ENCODE measurements at regions not wholly inside any gene's neighbourhood (a gene's known extent, or its start where the extent isn't known, plus 50 kb on each side); places are given as distances from the start of the nearest gene placed in this dataset.
"Not testable (repeated sequence)": the region's sequence is repeated elsewhere in the genome, so short reads cannot be mapped to it uniquely, and the experiment has no call there.

DNA sequence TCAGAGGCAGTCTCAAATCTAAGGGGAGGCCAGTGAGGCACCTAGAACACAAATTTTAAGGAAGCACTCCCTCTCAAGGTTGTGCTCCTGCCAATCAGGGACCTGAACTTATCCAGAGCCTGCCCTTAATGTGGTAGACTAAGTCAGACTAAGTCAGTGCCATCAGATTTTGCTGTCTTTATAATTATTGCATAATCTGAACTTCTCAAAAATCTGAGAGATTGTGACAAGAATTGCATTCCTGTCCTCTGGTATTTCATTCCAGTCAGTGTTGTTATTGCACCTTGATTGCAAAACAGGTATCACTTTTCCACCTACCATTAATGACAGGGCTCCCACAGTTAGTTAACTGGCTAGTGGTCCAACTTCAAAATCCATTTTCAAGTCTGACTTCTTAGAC is 197.1 kb upstream of the HCN1 start:
- Histone ChIP-seq H3K4me3 (ENCODE audit: insufficient read depth, low read depth, low read length) (no peak overlapping the region), H3K36me3 (replicated peaks; ENCODE audit: control insufficient read depth, insufficient read depth, low read length) (no peaks in the 10 kb centered on the region), H3K27me3 (ENCODE audit: control insufficient read depth, insufficient read depth, low read length) (no peaks in the 10 kb centered on the region)
- no peak for DNase-seq

DNA sequence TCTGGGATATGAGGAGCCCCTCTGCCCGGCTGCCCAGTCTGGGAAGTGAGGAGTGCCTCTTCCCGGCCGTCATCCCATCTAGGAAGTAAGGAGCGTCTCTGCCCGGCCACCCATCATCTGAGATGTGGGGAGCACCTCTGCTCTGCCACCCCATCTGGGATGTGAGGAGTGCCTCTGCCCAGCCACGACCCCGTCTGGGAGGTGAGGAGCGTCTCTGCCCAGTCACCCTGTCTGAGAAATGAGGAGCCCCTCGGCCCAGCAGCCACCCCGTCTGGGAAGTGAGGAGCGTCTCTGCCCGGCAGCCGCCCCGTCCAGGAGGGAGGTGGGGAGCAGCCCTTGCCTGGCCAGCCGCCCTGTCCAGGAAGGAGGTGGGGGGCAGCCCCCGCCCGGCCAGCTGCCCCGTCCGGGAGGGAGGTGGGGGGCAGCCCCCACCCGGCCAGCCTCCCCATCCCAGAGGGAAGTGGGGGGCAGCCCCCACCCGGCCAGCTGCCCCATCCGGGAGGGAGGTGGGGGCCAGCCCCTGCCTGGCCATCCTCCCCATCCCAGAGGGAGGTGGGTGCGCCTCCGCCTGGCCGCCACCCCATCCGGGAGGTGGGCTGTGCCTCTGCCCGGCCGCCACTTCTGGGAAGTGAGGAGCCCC is 194.4 kb upstream of the HCN1 start:
- not testable (repeated sequence) for H3K36me3 ChIP-seq (replicated peaks; ENCODE audit: control insufficient read depth, insufficient read depth, low read length); H3K27me3 ChIP-seq (ENCODE audit: control insufficient read depth, insufficient read depth, low read length); H3K4me3 ChIP-seq (ENCODE audit: insufficient read depth, low read depth, low read length); DNase-seq

GRCh38 chr5:45862763-45863162 is 166.6 kb upstream of the HCN1 start:
- Histone ChIP-seq H3K27me3 (ENCODE audit: control insufficient read depth, insufficient read depth, low read length) (no peaks in the 10 kb centered on the region), H3K36me3 (replicated peaks; ENCODE audit: control insufficient read depth, insufficient read depth, low read length) (no peaks in the 10 kb centered on the region), H3K4me3 (ENCODE audit: insufficient read depth, low read depth, low read length) (no peak overlapping the region)
- DNase-seq: no peak

DNA sequence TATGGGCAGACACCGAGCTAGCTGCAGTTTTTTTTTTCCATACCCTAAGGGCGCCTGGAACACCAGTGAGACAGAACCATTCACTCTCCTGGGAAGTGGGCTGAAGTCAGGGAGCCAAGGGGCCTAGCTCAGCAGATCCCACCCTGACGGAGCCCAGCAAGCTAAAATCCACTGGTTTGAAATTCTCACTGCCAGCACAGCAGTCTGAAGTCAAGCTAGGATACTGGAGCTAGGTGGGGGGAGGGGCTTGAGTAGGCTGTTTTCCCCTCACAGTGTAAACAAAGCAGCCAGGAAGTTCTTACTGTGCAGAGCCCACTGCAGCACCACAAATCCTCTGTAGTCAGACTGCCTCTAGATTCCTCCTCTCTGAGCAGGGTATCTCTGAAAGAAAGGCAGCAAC is 151.7 kb upstream of the HCN1 start:
- Histone ChIP-seq H3K27me3 (ENCODE audit: control insufficient read depth, insufficient read depth, low read length) (no peaks in the 10 kb centered on the region), H3K36me3 (replicated peaks; ENCODE audit: control insufficient read depth, insufficient read depth, low read length) (no peaks in the 10 kb centered on the region), H3K4me3 (ENCODE audit: insufficient read depth, low read depth, low read length) (no peak overlapping the region)
- peak; percentile 6 for DNase-seq

- H3K4me3 ChIP-seq (ENCODE audit: insufficient read depth, low read depth, low read length): no peak overlapping the region
- H3K27me3 ChIP-seq (ENCODE audit: control insufficient read depth, insufficient read depth, low read length): no peaks in the 10 kb centered on the region
- H3K36me3 ChIP-seq (replicated peaks; ENCODE audit: control insufficient read depth, insufficient read depth, low read length): no peaks in the 10 kb centered on the region
- no peak for DNase-seq
Measured at GRCh38 chr5:45826055-45826454, 129.9 kb upstream of the HCN1 start.

GRCh38 chr5:45800331-45800730 is 104.2 kb upstream of the HCN1 start:
- no peak overlapping the region for H3K4me3 ChIP-seq (ENCODE audit: insufficient read depth, low read depth, low read length)
- no peaks in the 10 kb centered on the region for H3K36me3 ChIP-seq (replicated peaks; ENCODE audit: control insufficient read depth, insufficient read depth, low read length)
- DNase-seq: no peak
- H3K27me3 ChIP-seq (ENCODE audit: control insufficient read depth, insufficient read depth, low read length): no peaks in the 10 kb centered on the region

- no peaks in the 10 kb centered on the region for H3K36me3 ChIP-seq (replicated peaks; ENCODE audit: control insufficient read depth, insufficient read depth, low read length)
- no peak for DNase-seq
- no peaks in the 10 kb centered on the region for H3K27me3 ChIP-seq (ENCODE audit: control insufficient read depth, insufficient read depth, low read length)
- H3K4me3 ChIP-seq (ENCODE audit: insufficient read depth, low read depth, low read length): no peak overlapping the region
Measured at GRCh38 chr5:45799388-45799787, 103.2 kb upstream of the HCN1 start.

DNA sequence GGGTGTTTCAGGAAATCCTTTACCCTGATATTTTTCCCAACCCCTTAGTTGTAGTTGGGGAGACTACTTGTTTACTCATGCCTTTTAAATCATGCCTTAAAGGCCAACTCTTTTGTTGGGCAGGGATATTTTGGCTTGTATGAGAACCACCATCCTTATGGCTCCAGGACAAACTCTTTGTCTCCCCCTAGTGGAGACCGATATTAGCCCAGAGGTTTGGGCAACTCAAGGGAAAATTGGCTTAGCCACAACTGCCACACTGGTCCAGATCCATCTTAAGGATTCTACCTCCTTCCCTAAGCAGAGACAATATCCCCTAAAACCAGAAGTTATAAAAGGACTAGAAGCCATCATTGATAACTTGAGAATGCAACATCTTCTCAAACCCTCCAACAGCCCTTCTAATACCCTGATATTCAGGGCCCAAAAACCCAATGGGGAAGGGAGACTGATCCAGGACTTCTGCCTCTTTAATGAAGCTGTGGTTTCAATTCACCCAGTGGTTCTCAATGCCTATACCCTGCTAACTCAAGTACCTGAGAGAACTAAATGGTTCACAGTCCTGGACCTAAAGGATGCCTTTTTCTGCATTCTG is 100.9 kb upstream of the HCN1 start:
- peak; percentile 2 for DNase-seq
- no peak overlapping the region for H3K4me3 ChIP-seq (ENCODE audit: insufficient read depth, low read depth, low read length)
- H3K27me3 ChIP-seq (ENCODE audit: control insufficient read depth, insufficient read depth, low read length): no peaks in the 10 kb centered on the region
- H3K36me3 ChIP-seq (replicated peaks; ENCODE audit: control insufficient read depth, insufficient read depth, low read length): no peaks in the 10 kb centered on the region

DNA sequence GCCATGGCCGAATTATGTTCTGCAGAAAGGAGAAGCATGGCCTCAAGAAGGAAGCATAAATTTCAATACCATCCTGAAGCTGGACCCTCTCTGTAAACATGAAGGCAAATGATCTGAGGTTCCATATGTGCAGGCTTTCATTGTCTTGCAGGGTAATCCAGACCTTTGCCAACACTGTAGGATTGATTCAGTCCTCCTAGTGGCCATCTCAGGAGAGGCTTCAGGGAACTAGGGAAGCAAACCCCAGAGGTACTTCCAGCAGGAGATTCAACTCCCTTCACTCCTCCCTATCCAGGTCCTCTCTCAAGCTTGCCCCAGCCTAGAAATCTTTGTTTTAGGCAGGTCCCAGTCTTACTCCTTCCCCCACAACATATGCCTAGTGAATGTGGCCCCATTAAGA is 99.3 kb upstream of the HCN1 start:
- H3K36me3 ChIP-seq (replicated peaks; ENCODE audit: control insufficient read depth, insufficient read depth, low read length): no peaks in the 10 kb centered on the region
- peak; percentile 2 for DNase-seq
- H3K27me3 ChIP-seq (ENCODE audit: control insufficient read depth, insufficient read depth, low read length): no peaks in the 10 kb centered on the region
- H3K4me3 ChIP-seq (ENCODE audit: insufficient read depth, low read depth, low read length): no peak overlapping the region

DNA sequence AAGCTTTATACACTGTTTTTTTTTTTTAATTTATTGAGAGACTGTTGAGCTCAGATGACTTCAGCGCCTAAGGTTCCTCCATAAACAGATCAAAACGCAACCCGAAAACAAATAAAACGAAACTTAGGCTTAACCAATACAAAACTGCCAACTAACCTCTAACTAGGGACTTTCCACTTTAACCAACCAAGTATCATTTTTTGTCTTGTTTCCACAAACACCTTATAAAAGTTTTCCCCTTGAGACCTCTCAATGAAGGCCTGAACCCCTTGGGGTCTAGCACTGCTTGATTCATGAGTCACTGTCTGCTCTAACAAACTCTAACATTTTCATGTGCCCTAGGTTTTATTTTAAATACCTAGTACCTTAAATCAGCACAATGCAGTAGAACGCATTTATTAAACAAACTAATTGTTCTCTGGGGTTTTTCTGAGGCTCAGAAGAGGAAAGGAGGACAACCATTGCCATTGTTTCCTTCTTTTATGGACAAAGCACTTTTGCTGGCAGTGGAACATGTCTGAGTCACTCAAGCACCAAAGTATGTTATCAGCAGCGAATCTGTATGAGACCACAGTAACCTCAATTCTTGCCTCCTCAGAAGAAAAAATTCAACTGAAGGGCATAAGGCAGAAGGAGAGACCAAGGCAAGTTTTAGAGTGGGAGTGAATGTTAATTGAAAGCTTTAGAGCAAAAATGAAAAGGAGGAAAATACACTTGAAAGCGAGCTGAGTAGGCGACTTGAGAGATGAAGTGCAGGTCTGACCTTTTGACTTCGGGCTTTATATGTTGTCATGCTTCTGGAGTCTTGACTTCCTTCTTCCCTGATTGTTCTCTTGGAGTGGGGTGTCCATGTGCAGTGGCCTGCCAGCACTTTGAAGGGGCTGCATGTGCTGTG is 97.7 kb upstream of the HCN1 start:
- H3K4me3 ChIP-seq (ENCODE audit: insufficient read depth, low read depth, low read length): no peak overlapping the region
- DNase-seq: no peak
- no peaks in the 10 kb centered on the region for H3K27me3 ChIP-seq (ENCODE audit: control insufficient read depth, insufficient read depth, low read length)
- no peaks in the 10 kb centered on the region for H3K36me3 ChIP-seq (replicated peaks; ENCODE audit: control insufficient read depth, insufficient read depth, low read length)

DNA sequence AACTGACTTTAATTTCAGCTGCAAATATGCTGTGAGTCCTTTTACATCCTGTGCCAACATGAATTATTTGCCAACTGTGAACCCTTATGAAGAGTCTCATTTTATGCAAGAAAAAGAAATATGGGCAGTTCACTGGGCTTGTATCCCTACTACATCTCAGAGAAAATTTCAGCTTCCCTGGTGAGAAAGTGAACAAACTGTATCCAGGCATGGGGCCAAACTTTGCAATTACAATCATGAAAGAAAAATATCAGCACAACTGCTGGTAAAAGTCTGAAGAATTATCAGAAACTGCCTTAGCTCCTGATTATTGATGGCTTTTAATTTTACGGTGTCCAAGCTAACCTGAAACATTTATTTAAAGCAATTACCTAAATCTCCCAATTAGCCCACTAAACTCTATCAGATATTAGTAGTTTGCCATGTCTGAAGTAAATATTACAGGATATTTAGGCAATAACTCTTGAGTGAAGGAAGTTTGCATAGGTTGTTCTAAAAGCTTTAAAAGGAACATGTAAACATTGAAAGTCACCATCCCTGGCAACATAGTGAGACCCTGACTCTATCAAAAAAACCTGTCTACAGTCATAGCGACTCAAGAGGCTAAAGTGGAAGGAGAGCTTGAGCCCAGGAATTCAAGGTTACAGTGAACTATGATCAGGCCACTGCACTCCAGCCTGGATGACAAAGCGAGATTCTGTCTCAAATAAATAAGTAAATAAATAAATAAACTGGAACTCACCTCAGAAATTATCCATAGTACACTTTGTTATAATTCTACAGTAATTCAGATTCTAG is 83.9 kb upstream of the HCN1 start:
- no peak overlapping the region for H3K4me3 ChIP-seq (ENCODE audit: insufficient read depth, low read depth, low read length)
- no peaks in the 10 kb centered on the region for H3K36me3 ChIP-seq (replicated peaks; ENCODE audit: control insufficient read depth, insufficient read depth, low read length)
- H3K27me3 ChIP-seq (ENCODE audit: control insufficient read depth, insufficient read depth, low read length): no peaks in the 10 kb centered on the region
- no peak for DNase-seq

DNA sequence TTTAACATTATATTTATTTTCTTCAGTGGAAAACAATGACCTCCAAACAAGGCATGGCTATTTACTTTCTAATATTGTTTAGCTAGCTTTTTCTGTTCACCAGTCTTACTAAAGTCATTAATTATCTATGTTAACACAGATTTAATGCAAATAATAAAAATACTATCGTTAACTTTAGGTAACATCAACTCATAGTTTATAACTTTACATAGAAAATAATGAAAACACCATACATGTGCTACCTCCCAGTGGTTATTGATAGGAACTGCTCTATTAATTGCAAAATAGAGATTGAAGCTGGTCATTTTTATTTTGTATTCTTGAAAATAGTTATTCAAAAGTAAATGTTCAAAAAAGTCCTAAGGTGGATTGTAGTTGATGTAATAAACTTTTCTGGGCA is 78.3 kb upstream of the HCN1 start:
- no peak for DNase-seq

GRCh38 chr5:45772402-45772801 is 76.2 kb upstream of the HCN1 start:
- DNase-seq: no peak
- Histone ChIP-seq H3K4me3 (ENCODE audit: insufficient read depth, low read depth, low read length) (no peak overlapping the region), H3K36me3 (replicated peaks; ENCODE audit: control insufficient read depth, insufficient read depth, low read length) (no peaks in the 10 kb centered on the region), H3K27me3 (ENCODE audit: control insufficient read depth, insufficient read depth, low read length) (no peaks in the 10 kb centered on the region)

More for the DNA sequence above, 78.3 kb upstream of the HCN1 start:
- no peaks in the 10 kb centered on the region for H3K27me3 ChIP-seq (ENCODE audit: control insufficient read depth, insufficient read depth, low read length)
- H3K4me3 ChIP-seq (ENCODE audit: insufficient read depth, low read depth, low read length): no peak overlapping the region
- no peaks in the 10 kb centered on the region for H3K36me3 ChIP-seq (replicated peaks; ENCODE audit: control insufficient read depth, insufficient read depth, low read length)

DNA sequence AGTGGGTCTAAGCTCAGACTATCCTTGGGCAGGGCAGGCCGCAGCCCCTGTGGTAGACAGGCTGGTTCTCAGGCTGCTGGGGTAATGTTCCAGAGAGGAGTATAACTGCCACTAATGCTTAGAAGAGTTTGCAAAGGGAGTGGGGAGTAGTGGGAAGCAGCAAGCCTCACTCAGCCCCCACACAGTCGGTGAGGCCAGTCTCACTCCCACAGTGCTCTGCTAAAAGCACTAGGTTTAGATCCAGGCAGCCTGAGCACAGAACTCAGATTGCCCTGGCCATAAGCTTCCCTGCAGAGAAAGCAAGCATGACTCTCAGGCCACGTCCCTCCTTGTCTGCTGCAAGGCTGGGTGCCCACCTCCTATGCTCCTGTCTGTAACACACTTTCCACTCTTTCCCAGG is 69.4 kb upstream of the HCN1 start:
- no peak for DNase-seq
- H3K27me3 ChIP-seq (ENCODE audit: control insufficient read depth, insufficient read depth, low read length): no peaks in the 10 kb centered on the region
- H3K36me3 ChIP-seq (replicated peaks; ENCODE audit: control insufficient read depth, insufficient read depth, low read length): no peaks in the 10 kb centered on the region
- no peak overlapping the region for H3K4me3 ChIP-seq (ENCODE audit: insufficient read depth, low read depth, low read length)
